Activated CD4-positive, alpha-beta T cell treated with anti-CD3 and anti-CD28 coated beads, Interleukin-2, amount 10 ng/mL, durations not matched to agents 24 days and 14 days (primary cell): ENCODE measurements at regions not wholly inside any gene's neighbourhood (a gene's known extent, or its start where the extent isn't known, plus 50 kb on each side); places are given as distances from the start of the nearest gene placed in this dataset.
"Not testable (repeated sequence)": the region's sequence is repeated elsewhere in the genome, so short reads cannot be mapped to it uniquely, and the experiment has no call there.

Source experiments
- DNase-seq: peaks from one replicate; pipeline ENCODE4 v3.0.0; 2022
- H3K27ac Mint-ChIP-seq: one replicate; pipeline ENCODE4 v1.8.0; 2022; ENCODE audit warnings: mild to moderate bottlenecking, mixed read lengths
- H3K27me3 Mint-ChIP-seq: one replicate; pipeline ENCODE4 v1.8.0; 2022; ENCODE audit warnings: mixed read lengths
- H3K36me3 Mint-ChIP-seq: one replicate; pipeline ENCODE4 v1.8.0; 2022; ENCODE audit warnings: low read depth, mild to moderate bottlenecking, mixed read lengths
- H3K4me1 Mint-ChIP-seq: one replicate; pipeline ENCODE4 v1.8.0; 2021; ENCODE audit warnings: mixed read lengths
- H3K4me3 Mint-ChIP-seq: one replicate; pipeline ENCODE4 v1.8.0; 2022; ENCODE audit warnings: mild to moderate bottlenecking, moderate library complexity, mixed read lengths
- H3K9me3 Mint-ChIP-seq: one replicate; pipeline ENCODE4 v1.8.0; 2021; ENCODE audit warnings: mixed read lengths
- intact Hi-C: fragments of 100-400 bp; cut with micrococcal nuclease; formaldehyde crosslinking; loops from one replicate; pipeline ENCODE4 v1.15.1; 2023

GRCh38 chr6:74170550-74170949 is 474.5 kb downstream of the CD109 start:
- H3K27ac Mint-ChIP-seq, DNase-seq, H3K9me3 Mint-ChIP-seq, intact Hi-C loops, H3K27me3 Mint-ChIP-seq, H3K36me3 Mint-ChIP-seq, H3K4me1 Mint-ChIP-seq, H3K4me3 Mint-ChIP-seq: not testable (repeated sequence)

- H3K4me1 Mint-ChIP-seq = no peaks in the 10 kb centered on the region
Measured at GRCh38 chr6:74170118-74170517, 474.1 kb downstream of the CD109 start.

GRCh38 chr6:74167976-74168375 is 472.0 kb downstream of the CD109 start:
- DNase-seq = no peak
- Mint-ChIP-seq H3K4me3 (no peak overlapping the region), H3K36me3 (no peaks in the 10 kb centered on the region), H3K4me1 (no peaks in the 10 kb centered on the region), H3K9me3 (no peaks in the 10 kb centered on the region), H3K27me3 (no peaks in the 10 kb centered on the region), H3K27ac (no peak overlapping the region)
- intact Hi-C loops = no loop called here

More at GRCh38 chr6:74170118-74170517, 474.1 kb downstream of the CD109 start:
- no peaks in the 10 kb centered on the region for H3K9me3 Mint-ChIP-seq
- H3K27ac Mint-ChIP-seq = no peak overlapping the region
- DNase-seq = no peak
- H3K36me3 Mint-ChIP-seq = no peaks in the 10 kb centered on the region
- H3K4me3 Mint-ChIP-seq = no peak overlapping the region
- intact Hi-C loops = no loop called here
- no peaks in the 10 kb centered on the region for H3K27me3 Mint-ChIP-seq

- H3K27me3 Mint-ChIP-seq = no peaks in the 10 kb centered on the region
- intact Hi-C loops = no loop called here
- no peaks in the 10 kb centered on the region for H3K4me1 Mint-ChIP-seq
- H3K9me3 Mint-ChIP-seq = no peaks in the 10 kb centered on the region
- DNase-seq = no peak
- no peaks in the 10 kb centered on the region for H3K36me3 Mint-ChIP-seq
- H3K4me3 Mint-ChIP-seq = no peak overlapping the region
- no peak overlapping the region for H3K27ac Mint-ChIP-seq
Measured at GRCh38 chr6:74167511-74167910, 471.5 kb downstream of the CD109 start.

- Mint-ChIP-seq H3K4me3 (no peak overlapping the region), H3K27me3 (no peaks in the 10 kb centered on the region), H3K36me3 (no peaks in the 10 kb centered on the region), H3K27ac (no peak overlapping the region), H3K9me3 (no peaks in the 10 kb centered on the region), H3K4me1 (no peaks in the 10 kb centered on the region)
- intact Hi-C loops = no loop called here
- no peak for DNase-seq
Measured at GRCh38 chr6:74166849-74167248, 470.8 kb downstream of the CD109 start.

GRCh38 chr6:74161380-74161779 is 465.4 kb downstream of the CD109 start:
- Mint-ChIP-seq H3K27ac (no peak overlapping the region), H3K4me3 (no peak overlapping the region), H3K4me1 (no peaks in the 10 kb centered on the region)

GRCh38 chr6:74152096-74152675 is 456.2 kb downstream of the CD109 start:
- Mint-ChIP-seq H3K27ac (no peak overlapping the region), H3K27me3 (no peaks in the 10 kb centered on the region), H3K36me3 (no peaks in the 10 kb centered on the region), H3K9me3 (no peaks in the 10 kb centered on the region), H3K4me3 (no peak overlapping the region), H3K4me1 (no peaks in the 10 kb centered on the region)
- intact Hi-C loops = no loop called here
- DNase-seq = no peak

More at GRCh38 chr6:74161380-74161779, 465.4 kb downstream of the CD109 start:
- intact Hi-C loops = no loop called here
- H3K9me3 Mint-ChIP-seq = no peaks in the 10 kb centered on the region
- no peaks in the 10 kb centered on the region for H3K27me3 Mint-ChIP-seq
- DNase-seq = no peak
- H3K36me3 Mint-ChIP-seq = no peaks in the 10 kb centered on the region

- Mint-ChIP-seq H3K9me3 (no peaks in the 10 kb centered on the region), H3K27me3 (no peaks in the 10 kb centered on the region), H3K4me3 (no peak overlapping the region), H3K36me3 (no peaks in the 10 kb centered on the region), H3K4me1 (no peaks in the 10 kb centered on the region), H3K27ac (no peak overlapping the region)
- no peak for DNase-seq
- intact Hi-C loops = no loop called here
Measured at GRCh38 chr6:74145931-74146330, 449.9 kb downstream of the CD109 start.

GRCh38 chr6:74137911-74138310 is 441.9 kb downstream of the CD109 start:
- H3K9me3 Mint-ChIP-seq = no peaks in the 10 kb centered on the region
- H3K4me3 Mint-ChIP-seq = no peak overlapping the region
- intact Hi-C loops = no loop called here
- H3K4me1 Mint-ChIP-seq = no peaks in the 10 kb centered on the region
- no peak for DNase-seq
- H3K27me3 Mint-ChIP-seq = no peaks in the 10 kb centered on the region
- H3K27ac Mint-ChIP-seq = no peak overlapping the region
- H3K36me3 Mint-ChIP-seq = no peaks in the 10 kb centered on the region

- DNase-seq = no peak
- Mint-ChIP-seq H3K36me3 (no peaks in the 10 kb centered on the region), H3K4me3 (no peak overlapping the region), H3K9me3 (no peaks in the 10 kb centered on the region), H3K4me1 (no peaks in the 10 kb centered on the region), H3K27ac (no peak overlapping the region), H3K27me3 (no peaks in the 10 kb centered on the region)
- intact Hi-C loops = no loop called here
Measured at GRCh38 chr6:74134327-74134726, 438.3 kb downstream of the CD109 start.

- H3K9me3 Mint-ChIP-seq = no peaks in the 10 kb centered on the region
- no peak for DNase-seq
- no peaks in the 10 kb centered on the region for H3K36me3 Mint-ChIP-seq
- H3K27me3 Mint-ChIP-seq = no peaks in the 10 kb centered on the region
- intact Hi-C loops = no loop called here
- H3K4me1 Mint-ChIP-seq = no peaks in the 10 kb centered on the region
- H3K4me3 Mint-ChIP-seq = no peak overlapping the region
- no peak overlapping the region for H3K27ac Mint-ChIP-seq
Measured at GRCh38 chr6:74133073-74133472, 437.1 kb downstream of the CD109 start.

- no peaks in the 10 kb centered on the region for H3K4me1 Mint-ChIP-seq
- no peak overlapping the region for H3K27ac Mint-ChIP-seq
- no peaks in the 10 kb centered on the region for H3K27me3 Mint-ChIP-seq
- H3K36me3 Mint-ChIP-seq = no peaks in the 10 kb centered on the region
- intact Hi-C loops = no loop called here
- no peak for DNase-seq
- H3K4me3 Mint-ChIP-seq = no peak overlapping the region
- H3K9me3 Mint-ChIP-seq = no peaks in the 10 kb centered on the region
Measured at GRCh38 chr6:74130641-74131040, 434.6 kb downstream of the CD109 start.

- H3K27me3 Mint-ChIP-seq = no peaks in the 10 kb centered on the region
- no peaks in the 10 kb centered on the region for H3K36me3 Mint-ChIP-seq
- no peak overlapping the region for H3K27ac Mint-ChIP-seq
- no peak overlapping the region for H3K4me3 Mint-ChIP-seq
- no peaks in the 10 kb centered on the region for H3K9me3 Mint-ChIP-seq
- intact Hi-C loops = no loop called here
- no peak for DNase-seq
- H3K4me1 Mint-ChIP-seq = no peaks in the 10 kb centered on the region
Measured at GRCh38 chr6:74128536-74128935, 432.5 kb downstream of the CD109 start.

- Mint-ChIP-seq H3K27me3 (no peaks in the 10 kb centered on the region), H3K36me3 (no peaks in the 10 kb centered on the region), H3K4me1 (peaks cover 3% of the 10 kb centered on the region), H3K27ac (no peak overlapping the region), H3K9me3 (no peaks in the 10 kb centered on the region), H3K4me3 (no peak overlapping the region)
- DNase-seq = no peak
- intact Hi-C loops = no loop called here
Measured at GRCh38 chr6:74117113-74117512, 421.1 kb downstream of the CD109 start.

GRCh38 chr6:74115674-74116073 is 419.7 kb downstream of the CD109 start:
- no peaks in the 10 kb centered on the region for H3K27me3 Mint-ChIP-seq
- no peak overlapping the region for H3K27ac Mint-ChIP-seq
- peaks cover 3% of the 10 kb centered on the region for H3K4me1 Mint-ChIP-seq
- no peaks in the 10 kb centered on the region for H3K36me3 Mint-ChIP-seq
- intact Hi-C loops = no loop called here
- H3K4me3 Mint-ChIP-seq = no peak overlapping the region
- no peak for DNase-seq
- H3K9me3 Mint-ChIP-seq = no peaks in the 10 kb centered on the region
